ENCODE measurements at regions not wholly inside any gene's neighbourhood (a gene's known extent, or its start where the extent isn't known, plus 50 kb on each side); places are given as distances from the start of the nearest gene placed in this dataset.

GRCh38 chr3:34033839-34034238 is 235.4 kb downstream of the PDCD6IP start:
- Histone ChIP-seq H3K36me3 (ENCODE audit: control insufficient read depth in 2 of 2, insufficient read depth in 2 of 2, low read length in 1 of 2) (no peaks in the 10 kb centered on the region), H3K9me3 (ENCODE audit: control insufficient read depth in 2 of 2, insufficient read depth in 1 of 2, low read length in 1 of 2) (no peaks in the 10 kb centered on the region), H3K4me1 (ENCODE audit: control insufficient read depth in 2 of 2, insufficient read depth in 2 of 2, low read length in 2 of 2) (no peaks in the 10 kb centered on the region), H3K4me3 (ENCODE audit: low read length in 2 of 2) (no peak overlapping the region), H3K27me3 (ENCODE audit: control insufficient read depth in 2 of 2, insufficient read depth in 1 of 2, low read length in 1 of 2) (no peaks in the 10 kb centered on the region), H3K27ac (ENCODE audit: low read depth in 1 of 2, low read length in 1 of 2) (no peak overlapping the region)
- no peak for DNase-seq (ENCODE audit: low read depth in 6 of 9, low spot score in 9 of 9)
- WGBS, result 83% methylated on average over 7 of the region's 7 CpGs

DNA sequence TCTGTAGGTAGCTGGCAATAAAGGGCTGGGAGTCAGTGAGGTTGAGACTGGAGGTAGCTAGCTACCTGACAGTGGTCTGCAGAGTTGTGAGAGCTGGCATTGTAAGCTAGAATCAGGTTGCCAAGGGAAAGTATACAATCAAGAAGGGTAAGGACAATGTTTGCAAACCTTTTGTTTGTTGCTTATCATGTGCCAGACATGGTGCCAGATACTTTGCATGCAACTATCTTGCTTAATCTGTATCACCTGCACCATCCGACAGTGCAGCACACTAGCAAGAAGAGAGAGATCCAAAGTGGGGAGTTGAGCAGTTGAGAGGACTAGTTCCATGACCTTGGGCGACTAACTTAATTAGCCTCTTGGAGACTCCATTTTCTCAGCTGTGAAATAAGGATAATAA is 236.4 kb downstream of the PDCD6IP start:
- no peak overlapping the region for H3K27ac ChIP-seq (ENCODE audit: low read depth in 1 of 2, low read length in 1 of 2)
- H3K4me3 ChIP-seq (ENCODE audit: low read length in 2 of 2), result no peak overlapping the region
- no peaks in the 10 kb centered on the region for H3K4me1 ChIP-seq (ENCODE audit: control insufficient read depth in 2 of 2, insufficient read depth in 2 of 2, low read length in 2 of 2)
- H3K9me3 ChIP-seq (ENCODE audit: control insufficient read depth in 2 of 2, insufficient read depth in 1 of 2, low read length in 1 of 2), result no peaks in the 10 kb centered on the region
- no peaks in the 10 kb centered on the region for H3K36me3 ChIP-seq (ENCODE audit: control insufficient read depth in 2 of 2, insufficient read depth in 2 of 2, low read length in 1 of 2)
- DNase-seq (ENCODE audit: low read depth in 6 of 9, low spot score in 9 of 9), result no peak
- over 99% methylated on average over 2 of the region's 2 CpGs for WGBS
- no peaks in the 10 kb centered on the region for H3K27me3 ChIP-seq (ENCODE audit: control insufficient read depth in 2 of 2, insufficient read depth in 1 of 2, low read length in 1 of 2)

GRCh38 chr3:34035775-34036174 is 237.3 kb downstream of the PDCD6IP start:
- Histone ChIP-seq H3K27me3 (ENCODE audit: control insufficient read depth in 2 of 2, insufficient read depth in 1 of 2, low read length in 1 of 2) (no peaks in the 10 kb centered on the region), H3K36me3 (ENCODE audit: control insufficient read depth in 2 of 2, insufficient read depth in 2 of 2, low read length in 1 of 2) (no peaks in the 10 kb centered on the region), H3K4me3 (ENCODE audit: low read length in 2 of 2) (no peak overlapping the region), H3K4me1 (ENCODE audit: control insufficient read depth in 2 of 2, insufficient read depth in 2 of 2, low read length in 2 of 2) (no peaks in the 10 kb centered on the region), H3K27ac (ENCODE audit: low read depth in 1 of 2, low read length in 1 of 2) (no peak overlapping the region), H3K9me3 (ENCODE audit: control insufficient read depth in 2 of 2, insufficient read depth in 1 of 2, low read length in 1 of 2) (no peaks in the 10 kb centered on the region)
- no peak for DNase-seq (ENCODE audit: low read depth in 6 of 9, low spot score in 9 of 9)
- 92% methylated on average over 4 of the region's 4 CpGs for WGBS

GRCh38 chr3:34037260-34037659 is 238.8 kb downstream of the PDCD6IP start:
- no peaks in the 10 kb centered on the region for H3K36me3 ChIP-seq (ENCODE audit: control insufficient read depth in 2 of 2, insufficient read depth in 2 of 2, low read length in 1 of 2)
- no peak overlapping the region for H3K4me3 ChIP-seq (ENCODE audit: low read length in 2 of 2)
- no peaks in the 10 kb centered on the region for H3K4me1 ChIP-seq (ENCODE audit: control insufficient read depth in 2 of 2, insufficient read depth in 2 of 2, low read length in 2 of 2)
- no peaks in the 10 kb centered on the region for H3K27me3 ChIP-seq (ENCODE audit: control insufficient read depth in 2 of 2, insufficient read depth in 1 of 2, low read length in 1 of 2)
- no peaks in the 10 kb centered on the region for H3K9me3 ChIP-seq (ENCODE audit: control insufficient read depth in 2 of 2, insufficient read depth in 1 of 2, low read length in 1 of 2)
- no peak overlapping the region for H3K27ac ChIP-seq (ENCODE audit: low read depth in 1 of 2, low read length in 1 of 2)
- no peak for DNase-seq (ENCODE audit: low read depth in 6 of 9, low spot score in 9 of 9)
- whole genome bisulfite sequencing, result 97% methylated on average over 8 of the region's 8 CpGs

GRCh38 chr3:34038131-34038530 is 239.7 kb downstream of the PDCD6IP start:
- Histone ChIP-seq H3K4me3 (ENCODE audit: low read length in 2 of 2) (no peak overlapping the region), H3K27ac (ENCODE audit: low read depth in 1 of 2, low read length in 1 of 2) (no peak overlapping the region), H3K4me1 (ENCODE audit: control insufficient read depth in 2 of 2, insufficient read depth in 2 of 2, low read length in 2 of 2) (peaks cover 0 to 3% of the 10 kb centered on the region in 2 donors), H3K9me3 (ENCODE audit: control insufficient read depth in 2 of 2, insufficient read depth in 1 of 2, low read length in 1 of 2) (no peaks in the 10 kb centered on the region), H3K27me3 (ENCODE audit: control insufficient read depth in 2 of 2, insufficient read depth in 1 of 2, low read length in 1 of 2) (no peaks in the 10 kb centered on the region), H3K36me3 (ENCODE audit: control insufficient read depth in 2 of 2, insufficient read depth in 2 of 2, low read length in 1 of 2) (no peaks in the 10 kb centered on the region)
- no peak for DNase-seq (ENCODE audit: low read depth in 6 of 9, low spot score in 9 of 9)
- 93% methylated on average over 2 of the region's 2 CpGs for WGBS

DNA sequence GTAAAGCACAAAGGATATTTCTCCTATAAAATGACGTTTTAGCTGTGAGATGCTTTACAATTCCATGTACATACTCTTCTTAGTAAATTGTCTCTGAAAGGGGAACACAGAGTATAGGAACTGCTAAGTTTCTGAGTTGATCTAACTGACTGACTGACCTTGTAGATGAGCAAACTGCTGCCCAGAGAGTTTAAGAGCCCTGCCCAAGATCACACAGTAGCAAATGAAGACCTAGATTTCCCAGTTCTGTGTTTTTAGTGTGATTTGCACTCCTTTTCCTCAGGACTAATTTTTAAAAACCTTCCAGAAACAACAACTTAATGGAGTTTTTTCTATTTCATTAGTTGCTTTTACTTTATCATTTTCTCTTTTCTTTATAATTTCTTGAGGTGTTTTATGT is 247.7 kb downstream of the PDCD6IP start:
- no peak overlapping the region for H3K27ac ChIP-seq (ENCODE audit: low read depth in 1 of 2, low read length in 1 of 2)

GRCh38 chr3:34053626-34054025 is 255.2 kb downstream of the PDCD6IP start:
- Histone ChIP-seq H3K4me1 (ENCODE audit: control insufficient read depth in 2 of 2, insufficient read depth in 2 of 2, low read length in 2 of 2) (no peaks in the 10 kb centered on the region), H3K9me3 (ENCODE audit: control insufficient read depth in 2 of 2, insufficient read depth in 1 of 2, low read length in 1 of 2) (no peaks in the 10 kb centered on the region), H3K36me3 (ENCODE audit: control insufficient read depth in 2 of 2, insufficient read depth in 2 of 2, low read length in 1 of 2) (no peaks in the 10 kb centered on the region), H3K4me3 (ENCODE audit: low read length in 2 of 2) (no peak overlapping the region), H3K27me3 (ENCODE audit: control insufficient read depth in 2 of 2, insufficient read depth in 1 of 2, low read length in 1 of 2) (no peaks in the 10 kb centered on the region), H3K27ac (ENCODE audit: low read depth in 1 of 2, low read length in 1 of 2) (no peak overlapping the region)
- 94% methylated on average over 3 of the region's 3 CpGs for WGBS
- DNase-seq (ENCODE audit: low read depth in 6 of 9, low spot score in 9 of 9), result no peak

More for the DNA sequence above, 247.7 kb downstream of the PDCD6IP start:
- no peaks in the 10 kb centered on the region for H3K27me3 ChIP-seq (ENCODE audit: control insufficient read depth in 2 of 2, insufficient read depth in 1 of 2, low read length in 1 of 2)
- no peaks in the 10 kb centered on the region for H3K9me3 ChIP-seq (ENCODE audit: control insufficient read depth in 2 of 2, insufficient read depth in 1 of 2, low read length in 1 of 2)
- WGBS, result 99% methylated on average over 1 of the region's 1 CpG
- DNase-seq (ENCODE audit: low read depth in 6 of 9, low spot score in 9 of 9), result no peak
- no peaks in the 10 kb centered on the region for H3K36me3 ChIP-seq (ENCODE audit: control insufficient read depth in 2 of 2, insufficient read depth in 2 of 2, low read length in 1 of 2)
- peaks cover 8 to 9% of the 10 kb centered on the region in 2 donors for H3K4me1 ChIP-seq (ENCODE audit: control insufficient read depth in 2 of 2, insufficient read depth in 2 of 2, low read length in 2 of 2)
- H3K4me3 ChIP-seq (ENCODE audit: low read length in 2 of 2), result no peak overlapping the region

GRCh38 chr3:34056181-34056910 is 257.9 kb downstream of the PDCD6IP start:
- WGBS, result 86% methylated on average over 3 of the region's 3 CpGs
- Histone ChIP-seq H3K27me3 (ENCODE audit: control insufficient read depth in 2 of 2, insufficient read depth in 1 of 2, low read length in 1 of 2) (no peaks in the 10 kb centered on the region), H3K27ac (ENCODE audit: low read depth in 1 of 2, low read length in 1 of 2) (no peak overlapping the region), H3K4me3 (ENCODE audit: low read length in 2 of 2) (no peak overlapping the region), H3K4me1 (ENCODE audit: control insufficient read depth in 2 of 2, insufficient read depth in 2 of 2, low read length in 2 of 2) (no peaks in the 10 kb centered on the region), H3K36me3 (ENCODE audit: control insufficient read depth in 2 of 2, insufficient read depth in 2 of 2, low read length in 1 of 2) (no peaks in the 10 kb centered on the region), H3K9me3 (ENCODE audit: control insufficient read depth in 2 of 2, insufficient read depth in 1 of 2, low read length in 1 of 2) (no peaks in the 10 kb centered on the region)
- no peak for DNase-seq (ENCODE audit: low read depth in 6 of 9, low spot score in 9 of 9)

DNA sequence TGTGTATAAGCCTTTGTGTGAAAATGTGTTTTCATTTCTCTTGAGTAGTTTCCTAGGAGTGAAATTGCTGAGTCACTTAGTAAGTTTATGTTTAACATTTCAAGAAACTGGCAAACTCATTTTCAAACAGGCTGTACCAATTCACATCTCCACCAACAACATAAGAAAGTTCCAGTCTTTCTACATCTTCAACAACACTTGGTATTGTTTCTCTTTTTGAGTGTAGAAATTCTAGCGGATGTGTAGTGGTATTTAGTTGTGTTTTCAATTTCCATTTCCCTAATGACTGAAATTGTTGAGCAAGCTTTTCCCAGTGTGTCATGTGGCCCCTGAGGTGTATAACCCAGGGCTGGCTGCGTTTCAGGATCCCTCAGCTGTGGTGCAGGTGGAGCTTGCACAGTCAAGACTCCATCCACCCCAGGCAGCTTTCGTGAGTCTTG is 258.5 kb downstream of the PDCD6IP start:
- no peaks in the 10 kb centered on the region for H3K9me3 ChIP-seq (ENCODE audit: control insufficient read depth in 2 of 2, insufficient read depth in 1 of 2, low read length in 1 of 2)
- no peaks in the 10 kb centered on the region for H3K4me1 ChIP-seq (ENCODE audit: control insufficient read depth in 2 of 2, insufficient read depth in 2 of 2, low read length in 2 of 2)
- H3K27ac ChIP-seq (ENCODE audit: low read depth in 1 of 2, low read length in 1 of 2), result no peak overlapping the region
- no peaks in the 10 kb centered on the region for H3K36me3 ChIP-seq (ENCODE audit: control insufficient read depth in 2 of 2, insufficient read depth in 2 of 2, low read length in 1 of 2)
- H3K27me3 ChIP-seq (ENCODE audit: control insufficient read depth in 2 of 2, insufficient read depth in 1 of 2, low read length in 1 of 2), result no peaks in the 10 kb centered on the region
- WGBS, result 80% methylated on average over 3 of the region's 3 CpGs
- no peak overlapping the region for H3K4me3 ChIP-seq (ENCODE audit: low read length in 2 of 2)
- DNase-seq (ENCODE audit: low read depth in 6 of 9, low spot score in 9 of 9), result no peak
